HG02840 (cell line): ENCODE measurements at regions not wholly inside any gene's neighbourhood (a gene's known extent, or its start where the extent isn't known, plus 50 kb on each side); places are given as distances from the start of the nearest gene placed in this dataset.

Experiments used
- ATAC-seq: cut with Tn5 transposase; IDR thresholded peaks from one replicate; pipeline ENCODE4 v1.9.1; 2021; ENCODE audit warnings: mild to moderate bottlenecking, moderate library complexity, moderate number of reproducible peaks; ENCODE audit not compliant: unreplicated experiment, low FRiP score

DNA sequence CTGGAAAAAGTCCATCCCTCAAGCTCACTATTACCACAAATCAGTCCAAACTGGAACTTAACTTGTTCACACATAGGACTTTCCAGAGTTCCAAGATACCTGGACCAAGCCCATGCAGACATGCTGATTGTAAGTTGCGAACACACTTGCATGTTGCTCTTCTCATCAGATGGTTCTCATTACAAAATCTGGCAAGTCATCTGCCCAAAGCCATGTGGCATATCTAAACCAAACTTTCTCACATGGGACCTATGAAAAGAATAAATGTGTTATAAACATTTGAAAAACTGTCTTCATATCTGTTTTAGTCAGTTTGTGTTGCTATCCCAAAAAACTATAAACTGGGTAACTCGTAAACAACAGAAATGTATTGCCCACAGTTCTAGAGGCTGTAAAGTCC lies 58.8 kb upstream of the MKLN1 start:
- ATAC-seq, result no peak

DNA sequence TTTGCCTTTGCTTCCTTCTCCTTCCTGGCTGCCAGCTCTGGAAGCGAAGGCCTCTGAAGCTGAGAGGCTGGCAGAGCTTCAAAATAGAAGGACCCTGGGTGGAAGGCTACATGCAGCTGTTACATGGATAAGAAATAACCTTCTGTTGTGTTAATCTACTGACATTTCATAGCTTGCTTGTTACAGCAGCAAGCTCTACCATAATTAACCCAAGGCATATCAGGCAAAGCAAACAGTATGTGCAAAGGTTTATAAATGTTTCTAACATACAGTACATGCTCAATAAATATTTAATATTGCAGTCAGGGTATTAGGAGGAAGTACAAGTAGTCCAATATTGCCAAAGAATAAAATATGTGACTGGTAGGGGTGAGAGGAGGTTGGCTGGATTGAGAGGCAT lies 55.6 kb upstream of the MKLN1 start:
- no peak for ATAC-seq

DNA sequence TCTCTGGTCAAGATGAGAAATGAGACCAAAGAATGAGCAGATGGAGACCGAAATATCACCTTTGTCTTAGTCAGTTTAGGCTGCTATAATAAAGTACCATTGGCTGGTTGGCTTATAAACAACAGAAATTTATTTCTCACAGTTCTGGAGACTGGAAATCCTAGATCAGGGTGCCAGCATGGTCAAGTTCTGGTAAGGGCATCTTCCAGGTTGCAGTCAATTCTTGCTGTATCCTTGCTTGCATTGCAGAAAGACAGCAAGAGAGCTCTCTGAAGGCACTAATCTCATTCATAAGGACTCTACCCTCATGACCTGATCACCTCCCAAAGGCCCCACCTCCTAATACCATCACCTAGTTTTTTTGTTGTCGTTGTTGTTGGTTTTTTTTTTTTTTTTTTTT lies 52.7 kb upstream of the MKLN1 start:
- no peak for ATAC-seq

DNA sequence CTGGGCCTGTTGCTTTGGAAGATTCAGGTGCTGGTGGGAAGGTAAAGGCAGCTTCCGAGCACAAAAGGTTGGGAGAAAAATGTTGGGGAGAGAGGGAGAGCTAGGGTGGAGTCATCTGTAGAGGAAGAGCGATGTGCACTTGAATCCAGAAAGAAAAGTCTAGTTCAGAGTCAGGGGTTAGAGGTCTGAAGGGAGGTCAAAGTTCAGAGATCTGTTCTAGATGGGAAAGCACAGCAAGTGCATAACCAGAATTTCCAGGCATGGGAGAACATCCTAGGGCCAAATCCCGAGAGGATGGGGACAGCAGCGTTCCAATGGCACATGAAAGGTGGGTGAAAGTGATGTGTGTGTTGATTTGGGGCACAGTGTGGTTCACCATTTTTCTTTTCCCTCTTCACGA lies 51.5 kb upstream of the MKLN1 start:
- ATAC-seq, result no peak

DNA sequence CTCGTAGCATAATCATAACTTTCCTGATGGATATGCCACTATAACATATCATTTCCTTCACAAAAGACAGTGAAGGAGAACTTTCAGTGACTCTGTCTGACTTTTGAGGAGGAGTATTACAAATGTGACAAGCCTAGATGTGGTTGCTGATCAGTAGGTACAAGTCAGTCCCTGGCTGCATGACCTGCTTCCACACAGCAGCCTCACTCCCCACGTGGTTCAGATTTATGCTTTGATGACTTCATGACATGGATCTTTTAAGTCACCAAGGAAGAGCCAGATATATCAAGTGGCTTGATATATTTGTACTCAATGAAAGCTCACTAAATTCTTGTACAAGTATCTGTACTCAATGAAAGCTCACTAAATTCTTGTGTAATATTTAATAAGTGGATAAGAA lies 50.9 kb upstream of the MKLN1 start:
- no peak for ATAC-seq
